GM12878 (cell line): ENCODE measurements at regions not wholly inside any gene's neighbourhood (a gene's known extent, or its start where the extent isn't known, plus 50 kb on each side); places are given as distances from the start of the nearest gene placed in this dataset.

Experiments
- ATAC-seq: fragments of 200-7000 bp; cut with Tn5 transposase; 3 replicates; pipeline ENCODE4 v1.9.1; 2020; ENCODE audit warnings: mild to moderate bottlenecking, moderate library complexity
- BruUV-seq: library from RNA; stranded (reverse); fragments of 400-500 nt; replicated peaks from 2 replicates; lab custom pipeline; 2021; lab: Mats Ljungman, UMichigan
- CTCF ChIA-PET: fragments of 300-600 bp; sonication (Branson Sonifier 250); formaldehyde crosslinking; extraction: SDS; loops from one replicate; lab custom pipeline; 2021; ENCODE audit warnings: inconsistent platforms; lab: Yijun Ruan, JAX
- POLR2A ChIA-PET: fragments of 350-600 bp; formaldehyde crosslinking; extraction: SDS; loops from one replicate; lab custom pipeline; 2021; ENCODE audit warnings: inconsistent platforms; lab: Charles Lee
- RAD21 ChIA-PET: fragments of 300-600 bp; sonication (Branson Sonifier 250); formaldehyde crosslinking; loops from one replicate; lab custom pipeline; 2023; ENCODE audit warnings: antibody characterized with exemption; ENCODE audit not compliant: unreplicated experiment; lab: Charles Lee
- SMC1A ChIA-PET: fragments of 300-600 bp; sonication (Branson Sonifier 250); formaldehyde crosslinking; loops from one replicate; lab custom pipeline; 2023; ENCODE audit not compliant: unreplicated experiment, uncharacterized antibody; lab: Charles Lee
- DNase-seq: peaks from one replicate; pipeline ENCODE4 v3.0.0-alpha.2; 2011; ENCODE audit warnings: low read depth, low spot score
- FAIRE-seq: peaks from 3 replicates; lab custom pipeline; 2011; peaks lifted over from hg19 to GRCh38; lab: Jason Lieb, UNC
- H2AFZ ChIP-seq: 2 replicates; pipeline ENCODE4 v1.6.0; 2011; ENCODE audit warnings: low read depth, low read length, control low read depth; ENCODE audit not compliant: control insufficient read depth
- H3K27ac ChIP-seq: 2 replicates; pipeline ENCODE4 v1.5.1; 2011; ENCODE audit warnings: control low read depth; ENCODE audit not compliant: control insufficient read depth, insufficient read depth
- H3K27me3 ChIP-seq, 2 experiments: replicated peaks in 1 of 2; 2 replicates each; pipeline versions ENCODE4 v1.6.0 to v1.6.1; 2011; ENCODE audit warnings: low read length in 1 of 2; ENCODE audit not compliant: control insufficient read depth in 2 of 2, insufficient read depth in 2 of 2
- H3K36me3 ChIP-seq, 2 experiments: 2 replicates each; pipeline ENCODE4 v1.5.1; 2011; ENCODE audit warnings: low read length in 1 of 2; ENCODE audit not compliant: control insufficient read depth in 2 of 2, insufficient read depth in 2 of 2
- H3K4me1 ChIP-seq: 2 replicates; pipeline ENCODE4 v1.6.1; 2011; ENCODE audit warnings: mild to moderate bottlenecking, low read length, moderate library complexity, mixed read lengths; ENCODE audit not compliant: control insufficient read depth, insufficient read depth
- H3K4me2 ChIP-seq: 2 replicates; pipeline ENCODE4 v1.6.0; 2011; ENCODE audit warnings: control low read depth; ENCODE audit not compliant: control insufficient read depth, insufficient read depth
- H3K4me3 ChIP-seq: fragments of 200-600 bp; sonication (generic); 2 replicates; pipeline ENCODE4 v1.5.1; 2016
- H3K79me2 ChIP-seq: 2 replicates; pipeline ENCODE4 v1.6.0; 2011; ENCODE audit warnings: low read length; ENCODE audit not compliant: control insufficient read depth, insufficient read depth
- H3K9ac ChIP-seq: 2 replicates; pipeline ENCODE4 v1.8.0; 2011; ENCODE audit warnings: low read length, control low read depth, mixed read lengths; ENCODE audit not compliant: control insufficient read depth, insufficient read depth
- H3K9me3 ChIP-seq: replicated peaks from 3 replicates; pipeline ENCODE4 v1.5.1; 2011; ENCODE audit warnings: mild to moderate bottlenecking, low read length; ENCODE audit not compliant: control insufficient read depth, insufficient read depth
- H4K20me1 ChIP-seq: 2 replicates; pipeline ENCODE4 v1.6.0; 2011; ENCODE audit not compliant: control insufficient read depth, insufficient read depth
- CHD4 ChIP-seq: fragments of 200-600 bp; sonication (generic); IDR thresholded peaks from 2 replicates; pipeline ENCODE4 v1.6.1; 2016; ENCODE audit warnings: mild to moderate bottlenecking
- GABPA ChIP-seq: IDR thresholded peaks from 2 replicates; pipeline ENCODE4 v1.6.1; 2014; ENCODE audit warnings: antibody characterized with exemption, low read depth, mild to moderate bottlenecking, inconsistent platforms
- MXI1 ChIP-seq: fragments of 150-350 bp; IDR thresholded peaks from 2 replicates; pipeline ENCODE4 v1.6.1; 2011; ENCODE audit warnings: low read depth, mild to moderate bottlenecking, inconsistent platforms, low read length, improper control_type of control experiment
- NBN ChIP-seq: fragments of 450-650 bp; IDR thresholded peaks from 2 replicates; pipeline ENCODE4 v1.6.1; 2016
- RAD51 ChIP-seq: fragments of 450-650 bp; IDR thresholded peaks from 2 replicates; pipeline ENCODE4 v1.6.1; 2016; ENCODE audit warnings: moderate library complexity, mild to moderate bottlenecking, inconsistent platforms
- RBBP5 ChIP-seq: fragments of 200-600 bp; sonication (generic); conservative IDR thresholded peaks from 2 replicates; pipeline ENCODE4 v1.6.1; 2016
- SUZ12 ChIP-seq: fragments of 200-600 bp; sonication (generic); IDR thresholded peaks from one replicate; pipeline ENCODE4 v1.6.1; 2018; ENCODE audit warnings: antibody characterized with exemption, mild to moderate bottlenecking; ENCODE audit not compliant: unreplicated experiment
- TCF3 ChIP-seq: IDR thresholded peaks from 2 replicates; pipeline ENCODE4 v1.6.1; 2012; ENCODE audit warnings: low read depth, mild to moderate bottlenecking, low read length, borderline replicate concordance; ENCODE audit not compliant: insufficient read depth
- ZNF24 ChIP-seq: fragments of 450-650 bp; IDR thresholded peaks from 2 replicates; pipeline ENCODE4 v1.6.1; 2017; ENCODE audit warnings: antibody characterized with exemption, mild to moderate bottlenecking
- ZSCAN29 ChIP-seq: fragments of 450-650 bp; IDR thresholded peaks from 2 replicates; pipeline ENCODE4 v1.6.1; 2017; ENCODE audit warnings: mild to moderate bottlenecking, moderate library complexity
- WGBS: methylation state at CpG from one replicate; pipeline ENCODE4 v1.1.6; 2016; ENCODE audit warnings: low lambda C conversion rate; ENCODE audit not compliant: insufficient replicate concordance, insufficient coverage; ENCODE audit errors: missing lambda C conversion rate; 5-methylcytosine and 5-hydroxymethylcytosine counted together
- in situ Hi-C: fragments of 300-500 bp; cut with MboI; formaldehyde crosslinking; loops from 9 replicates; pipeline ENCODE4 v1.14.3; 2018; ENCODE audit warnings: mixed read lengths
- intact Hi-C: fragments of 100-400 bp; cut with micrococcal nuclease; formaldehyde crosslinking; loops from one replicate; pipeline ENCODE4 v1.14.2; 2022; ENCODE audit not compliant: unreplicated experiment
- TF ChIP-seq, protein P1 (sequence below): fragments of 450-650 bp; IDR thresholded peaks from 2 replicates; pipeline ENCODE4 v1.6.1; 2017; ENCODE audit warnings: antibody characterized with exemption, mild to moderate bottlenecking, moderate library complexity
- TF ChIP-seq, protein P2 (sequence below), 3 experiments: IDR thresholded peaks in 2 of 3; conservative IDR thresholded peaks in 1 of 3; 2 replicates each; pipeline ENCODE4 v1.5.1; 2011; ENCODE audit warnings: low read depth in 3 of 3, low read length in 3 of 3, mild to moderate bottlenecking in 3 of 3, control low read depth in 2 of 3, moderate library complexity in 2 of 3, inconsistent platforms in 1 of 3, mixed read lengths in 1 of 3; ENCODE audit not compliant: control insufficient read depth in 2 of 3, insufficient read depth in 1 of 3; ENCODE audit errors: extremely low read depth in 1 of 3

DNA sequence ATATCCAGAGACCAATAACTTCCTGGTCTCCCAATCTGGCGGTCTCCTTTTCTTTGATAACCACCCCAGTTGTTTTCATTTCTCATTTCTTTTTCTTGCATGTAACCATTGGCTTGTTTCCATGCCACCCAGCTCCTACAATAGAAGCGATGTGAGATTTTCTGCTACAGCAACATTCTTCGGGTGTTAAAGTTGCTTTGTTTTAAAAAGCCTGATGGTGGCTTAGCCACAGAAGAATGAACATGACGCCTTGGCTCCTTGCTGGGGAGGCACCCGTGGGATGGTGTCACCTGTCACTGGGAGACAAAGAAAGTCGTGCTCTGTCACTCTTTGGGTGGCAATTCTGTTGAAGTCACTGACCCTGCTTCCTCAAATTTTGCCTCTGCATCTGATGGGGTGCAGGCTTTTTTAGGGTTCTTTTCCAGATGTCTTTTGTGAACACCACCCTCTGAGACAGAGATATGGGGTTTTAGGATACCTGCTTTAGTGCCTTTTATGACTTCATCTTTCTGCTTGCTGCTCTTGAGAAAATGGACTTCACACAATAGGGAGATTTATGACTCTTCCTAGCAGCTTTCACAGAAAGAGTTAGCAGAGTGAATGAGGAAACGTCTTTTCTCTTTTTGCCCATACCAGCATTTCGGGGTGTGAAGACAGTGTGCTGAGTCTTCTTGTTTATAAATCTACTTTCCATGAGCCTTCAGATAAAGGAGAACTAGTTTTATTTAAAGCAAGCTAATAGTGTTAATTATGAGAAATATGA, 265.3 kb upstream of the TBX3 start (continued):
- TF ChIP-seq MXI1 = no peak
- no peak for TF ChIP-seq RAD51
- no peak for TF ChIP-seq SUZ12
- TF ChIP-seq, all 136 proteins: peak for 0

DNA sequence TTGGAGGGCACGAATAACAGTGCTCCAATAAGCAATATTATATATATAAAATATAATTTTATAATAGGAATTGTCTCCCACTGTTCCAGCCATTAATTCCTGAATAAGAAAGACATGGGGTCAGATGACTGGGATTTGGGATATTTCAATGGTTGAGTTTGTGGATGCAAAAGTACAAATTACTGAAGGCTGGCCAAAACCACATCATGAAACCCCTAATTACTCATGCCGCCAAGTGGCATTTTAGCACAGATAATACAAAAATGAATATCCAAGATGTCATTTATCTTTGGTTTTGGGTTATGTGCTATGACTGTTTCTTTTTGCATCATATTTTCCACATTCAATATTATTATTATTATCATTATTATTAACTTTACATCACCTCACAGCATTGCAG, 261.4 kb upstream of the TBX3 start:
- H3K9ac ChIP-seq = no peak overlapping the region
- in situ Hi-C loops = no loop called here
- intact Hi-C loops = no loop called here

More for the DNA sequence above, 261.4 kb upstream of the TBX3 start:
- Histone ChIP-seq H2AFZ (no peak overlapping the region), H3K4me2 (no peak overlapping the region), H3K36me3 (no peaks in the 10 kb centered on the region), H3K79me2 (no peaks in the 10 kb centered on the region), H3K27ac (no peak overlapping the region), H3K27me3 (no peaks in the 10 kb centered on the region), H3K9me3 (no peaks in the 10 kb centered on the region), H4K20me1 (no peaks in the 10 kb centered on the region), H3K4me1 (no peaks in the 10 kb centered on the region), H3K4me3 (no peak overlapping the region)
- RAD21 ChIA-PET = no interaction called here
- POLR2A ChIA-PET = no interaction called here
- FAIRE-seq = no peak
- CTCF ChIA-PET = interaction anchor here (0.6 kb wide), 1 partner anchor 36 kb away, joined by 3 read pairs; no protein-coding TSS in a partner anchor
- DNase-seq = no peak
- SMC1A ChIA-PET = no interaction called here
- BruUV-seq = no TSS peak
- no peak for ATAC-seq
- TF ChIP-seq, protein P1, sequence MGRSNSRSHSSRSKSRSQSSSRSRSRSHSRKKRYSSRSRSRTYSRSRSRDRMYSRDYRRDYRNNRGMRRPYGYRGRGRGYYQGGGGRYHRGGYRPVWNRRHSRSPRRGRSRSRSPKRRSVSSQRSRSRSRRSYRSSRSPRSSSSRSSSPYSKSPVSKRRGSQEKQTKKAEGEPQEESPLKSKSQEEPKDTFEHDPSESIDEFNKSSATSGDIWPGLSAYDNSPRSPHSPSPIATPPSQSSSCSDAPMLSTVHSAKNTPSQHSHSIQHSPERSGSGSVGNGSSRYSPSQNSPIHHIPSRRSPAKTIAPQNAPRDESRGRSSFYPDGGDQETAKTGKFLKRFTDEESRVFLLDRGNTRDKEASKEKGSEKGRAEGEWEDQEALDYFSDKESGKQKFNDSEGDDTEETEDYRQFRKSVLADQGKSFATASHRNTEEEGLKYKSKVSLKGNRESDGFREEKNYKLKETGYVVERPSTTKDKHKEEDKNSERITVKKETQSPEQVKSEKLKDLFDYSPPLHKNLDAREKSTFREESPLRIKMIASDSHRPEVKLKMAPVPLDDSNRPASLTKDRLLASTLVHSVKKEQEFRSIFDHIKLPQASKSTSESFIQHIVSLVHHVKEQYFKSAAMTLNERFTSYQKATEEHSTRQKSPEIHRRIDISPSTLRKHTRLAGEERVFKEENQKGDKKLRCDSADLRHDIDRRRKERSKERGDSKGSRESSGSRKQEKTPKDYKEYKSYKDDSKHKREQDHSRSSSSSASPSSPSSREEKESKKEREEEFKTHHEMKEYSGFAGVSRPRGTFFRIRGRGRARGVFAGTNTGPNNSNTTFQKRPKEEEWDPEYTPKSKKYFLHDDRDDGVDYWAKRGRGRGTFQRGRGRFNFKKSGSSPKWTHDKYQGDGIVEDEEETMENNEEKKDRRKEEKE = no peak
- TF ChIP-seq TCF3 = no peak
- TF ChIP-seq NBN = no peak
- TF ChIP-seq RBBP5 = no peak
- no peak for TF ChIP-seq ZSCAN29
- no peak for TF ChIP-seq GABPA
- no peak for TF ChIP-seq ZNF24
- no peak for TF ChIP-seq CHD4
- TF ChIP-seq, protein P2, sequence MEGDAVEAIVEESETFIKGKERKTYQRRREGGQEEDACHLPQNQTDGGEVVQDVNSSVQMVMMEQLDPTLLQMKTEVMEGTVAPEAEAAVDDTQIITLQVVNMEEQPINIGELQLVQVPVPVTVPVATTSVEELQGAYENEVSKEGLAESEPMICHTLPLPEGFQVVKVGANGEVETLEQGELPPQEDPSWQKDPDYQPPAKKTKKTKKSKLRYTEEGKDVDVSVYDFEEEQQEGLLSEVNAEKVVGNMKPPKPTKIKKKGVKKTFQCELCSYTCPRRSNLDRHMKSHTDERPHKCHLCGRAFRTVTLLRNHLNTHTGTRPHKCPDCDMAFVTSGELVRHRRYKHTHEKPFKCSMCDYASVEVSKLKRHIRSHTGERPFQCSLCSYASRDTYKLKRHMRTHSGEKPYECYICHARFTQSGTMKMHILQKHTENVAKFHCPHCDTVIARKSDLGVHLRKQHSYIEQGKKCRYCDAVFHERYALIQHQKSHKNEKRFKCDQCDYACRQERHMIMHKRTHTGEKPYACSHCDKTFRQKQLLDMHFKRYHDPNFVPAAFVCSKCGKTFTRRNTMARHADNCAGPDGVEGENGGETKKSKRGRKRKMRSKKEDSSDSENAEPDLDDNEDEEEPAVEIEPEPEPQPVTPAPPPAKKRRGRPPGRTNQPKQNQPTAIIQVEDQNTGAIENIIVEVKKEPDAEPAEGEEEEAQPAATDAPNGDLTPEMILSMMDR (IDR thresholded peaks at IDR 0.05 in 2 of 3, conservative IDR thresholded peaks at IDR 0.05 in 1 of 3; ENCODE audit: control insufficient read depth in 2 of 3, extremely low read depth in 1 of 3, insufficient read depth in 1 of 3, low read depth in 3 of 3, low read length in 3 of 3) = no peak
- TF ChIP-seq, all 136 proteins: peak for 0
- WGBS = 12% methylated on average over 2 of the region's 2 CpGs
